LNCaP clone FGC (cell line): ENCODE measurements at regions not wholly inside any gene's neighbourhood (a gene's known extent, or its start where the extent isn't known, plus 50 kb on each side); places are given as distances from the start of the nearest gene placed in this dataset.

ENCODE experiments used
- DNase-seq: peaks from one replicate; pipeline ENCODE4 v3.0.0-alpha.2; 2011; ENCODE audit warnings: low read depth
- H3K4me3 ChIP-seq: 2 replicates; pipeline ENCODE4 v1.5.1; 2011; ENCODE audit warnings: mild to moderate bottlenecking, low read depth, low read length, control low read depth
- CTCF ChIP-seq: IDR thresholded peaks from 2 replicates; pipeline ENCODE4 v1.5.1; 2012; ENCODE audit warnings: mild to moderate bottlenecking; ENCODE audit not compliant: control insufficient read depth, insufficient read depth; ENCODE audit errors: extremely low read depth

GRCh38 chr1:48103495-48103894 lies 106.3 kb upstream of the TRABD2B start:
- no peak overlapping the region for H3K4me3 ChIP-seq
- DNase-seq = no peak
- TF ChIP-seq CTCF = no peak

- H3K4me3 ChIP-seq = no peak overlapping the region
- TF ChIP-seq CTCF = no peak
- no peak for DNase-seq
These were observed 105.6 kb upstream of the TRABD2B start for GRCh38 chr1:48102766-48103165.

GRCh38 chr1:48099072-48099773 lies 102.0 kb upstream of the TRABD2B start:
- no peak for TF ChIP-seq CTCF
- no peak overlapping the region for H3K4me3 ChIP-seq
- no peak for DNase-seq

GRCh38 chr1:48093696-48094528 lies 96.7 kb upstream of the TRABD2B start:
- TF ChIP-seq CTCF = peak; percentile 95
- H3K4me3 ChIP-seq = no peak overlapping the region
- peak; percentile 71 for DNase-seq

GRCh38 chr1:48093147-48093546 lies 96.0 kb upstream of the TRABD2B start:
- no peak for DNase-seq
- no peak overlapping the region for H3K4me3 ChIP-seq
- TF ChIP-seq CTCF = no peak

GRCh38 chr1:48092401-48092800 lies 95.2 kb upstream of the TRABD2B start:
- no peak for TF ChIP-seq CTCF
- no peak overlapping the region for H3K4me3 ChIP-seq
- no peak for DNase-seq

- no peak for TF ChIP-seq CTCF
- DNase-seq = no peak
- H3K4me3 ChIP-seq = no peak overlapping the region
These were observed 92.2 kb upstream of the TRABD2B start for GRCh38 chr1:48089356-48089891.
